ENCODE measurements at regions not wholly inside any gene's neighbourhood (a gene's known extent, or its start where the extent isn't known, plus 50 kb on each side); places are given as distances from the start of the nearest gene placed in this dataset.

- TF ChIP-seq CTCF (conservative IDR thresholded peaks at IDR 0.05; ENCODE audit: low read length) (no peak), EZH2phosphoT487 (IDR thresholded peaks at IDR 0.05; ENCODE audit: borderline replicate concordance) (no peak)
- no peaks in the 10 kb centered on the region for H3K27me3 ChIP-seq (ENCODE audit: insufficient read depth, low read length, poor library complexity, severe bottlenecking)
Measured at GRCh38 chr19:28827382-28827781, 385.6 kb downstream of the UQCRFS1 start.

GRCh38 chr19:28823338-28823961, 389.5 kb downstream of the UQCRFS1 start:
- no peak for TF ChIP-seq CTCF (conservative IDR thresholded peaks at IDR 0.05; ENCODE audit: low read length)
- TF ChIP-seq EZH2phosphoT487 (IDR thresholded peaks at IDR 0.05; ENCODE audit: borderline replicate concordance), result no peak
- Histone ChIP-seq H3K9me3 (ENCODE audit: insufficient read depth, low read depth, low read length) (0 out of 2 replicates have a peak, but pooled peaks cover 3% of the 10 kb centered on the region), H3K4me1 (ENCODE audit: insufficient read depth, low read length, poor library complexity, severe bottlenecking) (no peaks in the 10 kb centered on the region), H3K27me3 (ENCODE audit: insufficient read depth, low read length, poor library complexity, severe bottlenecking) (no peaks in the 10 kb centered on the region), H3K79me2 (ENCODE audit: insufficient read depth, low read length) (no peaks in the 10 kb centered on the region), H3K4me3 (ENCODE audit: low read length, poor library complexity, severe bottlenecking) (no peak overlapping the region), H3K9ac (ENCODE audit: low read depth, low read length, poor library complexity, severe bottlenecking) (no peak overlapping the region), H3F3A (ENCODE audit: low read depth) (no peaks in the 10 kb centered on the region), H3K4me2 (ENCODE audit: low read depth, low read length, poor library complexity, severe bottlenecking) (no peak overlapping the region), H3K9me2 (replicated peaks; ENCODE audit: low read depth, low read length) (no peaks in the 10 kb centered on the region), H3K36me3 (ENCODE audit: insufficient read depth, low read length) (no peaks in the 10 kb centered on the region), H2AFZ (ENCODE audit: low read length) (no peak overlapping the region), H4K20me1 (ENCODE audit: insufficient read depth, low read length, poor library complexity, severe bottlenecking) (no peaks in the 10 kb centered on the region)

More at GRCh38 chr19:28827382-28827781, 385.6 kb downstream of the UQCRFS1 start:
- Histone ChIP-seq H2AFZ (ENCODE audit: low read length) (no peak overlapping the region), H3K79me2 (ENCODE audit: insufficient read depth, low read length) (no peaks in the 10 kb centered on the region), H3K4me1 (ENCODE audit: insufficient read depth, low read length, poor library complexity, severe bottlenecking) (no peaks in the 10 kb centered on the region), H3K36me3 (ENCODE audit: insufficient read depth, low read length) (no peaks in the 10 kb centered on the region), H3K9ac (ENCODE audit: low read depth, low read length, poor library complexity, severe bottlenecking) (no peak overlapping the region), H3K9me3 (ENCODE audit: insufficient read depth, low read depth, low read length) (peaks cover 7% of the 10 kb centered on the region; the same call in 1 of the 2 replicates), H4K20me1 (ENCODE audit: insufficient read depth, low read length, poor library complexity, severe bottlenecking) (no peaks in the 10 kb centered on the region), H3K9me2 (replicated peaks; ENCODE audit: low read depth, low read length) (no peaks in the 10 kb centered on the region), H3K4me2 (ENCODE audit: low read depth, low read length, poor library complexity, severe bottlenecking) (no peak overlapping the region), H3K4me3 (ENCODE audit: low read length, poor library complexity, severe bottlenecking) (no peak overlapping the region), H3F3A (ENCODE audit: low read depth) (no peaks in the 10 kb centered on the region)

- TF ChIP-seq CTCF (conservative IDR thresholded peaks at IDR 0.05; ENCODE audit: low read length) (no peak), EZH2phosphoT487 (IDR thresholded peaks at IDR 0.05; ENCODE audit: borderline replicate concordance) (no peak)
- H3K4me3 ChIP-seq (ENCODE audit: low read length, poor library complexity, severe bottlenecking), result no peak overlapping the region
Measured at GRCh38 chr19:28820289-28820688, 392.7 kb downstream of the UQCRFS1 start.

More at GRCh38 chr19:28820289-28820688, 392.7 kb downstream of the UQCRFS1 start:
- no peaks in the 10 kb centered on the region for H3K27me3 ChIP-seq (ENCODE audit: insufficient read depth, low read length, poor library complexity, severe bottlenecking)
- H3K4me1 ChIP-seq (ENCODE audit: insufficient read depth, low read length, poor library complexity, severe bottlenecking), result no peaks in the 10 kb centered on the region
- H3F3A ChIP-seq (ENCODE audit: low read depth), result no peaks in the 10 kb centered on the region
- no peak overlapping the region for H3K4me2 ChIP-seq (ENCODE audit: low read depth, low read length, poor library complexity, severe bottlenecking)
- H3K9me2 ChIP-seq (replicated peaks; ENCODE audit: low read depth, low read length), result no peaks in the 10 kb centered on the region
- H3K36me3 ChIP-seq (ENCODE audit: insufficient read depth, low read length), result no peaks in the 10 kb centered on the region
- no peaks in the 10 kb centered on the region for H3K9me3 ChIP-seq (ENCODE audit: insufficient read depth, low read depth, low read length)
- H3K9ac ChIP-seq (ENCODE audit: low read depth, low read length, poor library complexity, severe bottlenecking), result no peak overlapping the region
- no peak overlapping the region for H2AFZ ChIP-seq (ENCODE audit: low read length)
- H3K79me2 ChIP-seq (ENCODE audit: insufficient read depth, low read length), result no peaks in the 10 kb centered on the region
- no peaks in the 10 kb centered on the region for H4K20me1 ChIP-seq (ENCODE audit: insufficient read depth, low read length, poor library complexity, severe bottlenecking)

Data from Loucy (cell line).